Prostate gland (tissue), 2 donors: ENCODE measurements at regions not wholly inside any gene's neighbourhood (a gene's known extent, or its start where the extent isn't known, plus 50 kb on each side); places are given as distances from the start of the nearest gene placed in this dataset.

Experiments
- DNase-seq: peaks from one replicate; pipeline ENCODE4 v3.0.0-alpha.2; 2019; ENCODE audit warnings: low spot score
- H3K27ac ChIP-seq, 2 donors: fragments of 200-600 bp; sonication (generic); 2 replicates each; pipeline ENCODE4 v1.5.1; 2017 to 2019
- H3K27me3 ChIP-seq: fragments of 200-600 bp; sonication (generic); replicated peaks from 2 replicates; pipeline ENCODE4 v1.5.1; 2019; ENCODE audit not compliant: insufficient read depth
- H3K36me3 ChIP-seq, 2 donors: fragments of 200-600 bp; sonication (generic); 1 replicate in 1 of 2; 2 replicates in 1 of 2; pipeline versions ENCODE4 v1.5.1 to v1.8.1; 2017 to 2019
- H3K4me1 ChIP-seq: fragments of 200-600 bp; sonication (generic); replicated peaks from 2 replicates; pipeline ENCODE4 v1.5.1; 2019
- H3K4me3 ChIP-seq, 2 donors: fragments of 200-600 bp; sonication (generic); 2 replicates each; pipeline ENCODE4 v1.5.1; 2017 to 2019
- H3K9me3 ChIP-seq: fragments of 200-600 bp; sonication (generic); 2 replicates; pipeline ENCODE4 v1.5.1; 2017
- POLR2A ChIP-seq: fragments of 450-650 bp; IDR thresholded peaks from one replicate; pipeline ENCODE4 v1.6.1; 2016; ENCODE audit warnings: antibody characterized with exemption, mild to moderate bottlenecking
- POLR2AphosphoS5 ChIP-seq: sonication (generic); formaldehyde crosslinking; IDR thresholded peaks from one replicate; pipeline ENCODE4 v1.6.1; 2017; ENCODE audit warnings: antibody characterized with exemption
- WGBS: methylation state at CpG from one replicate; pipeline ENCODE4 v1.1.5; 2018; 5-methylcytosine and 5-hydroxymethylcytosine counted together
- intact Hi-C: fragments of 100-400 bp; cut with DNase I; formaldehyde crosslinking; loops from one replicate; pipeline ENCODE4 v1.14.2; 2022
- TF ChIP-seq, protein P1 (sequence below), 4 experiments: fragments of 200-600 bp in 2 of 4; fragments of 450-650 bp in 2 of 4; sonication (generic) in 2 of 4; IDR thresholded peaks; 1 replicate in 3 of 4; 2 replicates in 1 of 4; pipeline ENCODE4 v1.5.1; 2016 to 2019; ENCODE audit warnings: antibody characterized with exemption in 4 of 4, mild to moderate bottlenecking in 2 of 4, moderate library complexity in 2 of 4

DNA sequence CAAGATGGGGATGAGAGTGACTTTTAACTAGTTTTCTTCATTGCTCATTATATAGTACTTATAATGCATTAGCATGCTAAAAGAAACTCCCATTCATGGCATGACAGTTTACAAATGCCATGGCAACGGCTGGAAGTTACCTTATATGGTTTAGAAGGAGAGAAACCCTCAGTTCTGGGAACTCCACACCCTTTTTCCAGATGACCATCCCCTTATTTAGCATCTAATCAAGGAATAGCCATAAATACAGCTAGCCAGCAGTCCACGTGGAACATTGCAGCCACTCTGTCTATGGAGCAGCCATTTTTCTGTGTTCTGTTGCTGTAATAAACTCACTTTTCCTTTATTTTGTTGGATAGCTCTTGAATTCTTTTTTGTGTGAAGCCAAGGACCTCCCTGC is 1137.8 kb downstream of the CDH18 start:
- intact Hi-C loops: no loop called here
- no peak for DNase-seq
- no peaks in the 10 kb centered on the region for H3K9me3 ChIP-seq
- no peaks in the 10 kb centered on the region for H3K4me1 ChIP-seq
- H3K27me3 ChIP-seq: no peaks in the 10 kb centered on the region
- H3K4me3 ChIP-seq: no peak overlapping the region
- no peak for TF ChIP-seq POLR2A
- TF ChIP-seq, protein P1, sequence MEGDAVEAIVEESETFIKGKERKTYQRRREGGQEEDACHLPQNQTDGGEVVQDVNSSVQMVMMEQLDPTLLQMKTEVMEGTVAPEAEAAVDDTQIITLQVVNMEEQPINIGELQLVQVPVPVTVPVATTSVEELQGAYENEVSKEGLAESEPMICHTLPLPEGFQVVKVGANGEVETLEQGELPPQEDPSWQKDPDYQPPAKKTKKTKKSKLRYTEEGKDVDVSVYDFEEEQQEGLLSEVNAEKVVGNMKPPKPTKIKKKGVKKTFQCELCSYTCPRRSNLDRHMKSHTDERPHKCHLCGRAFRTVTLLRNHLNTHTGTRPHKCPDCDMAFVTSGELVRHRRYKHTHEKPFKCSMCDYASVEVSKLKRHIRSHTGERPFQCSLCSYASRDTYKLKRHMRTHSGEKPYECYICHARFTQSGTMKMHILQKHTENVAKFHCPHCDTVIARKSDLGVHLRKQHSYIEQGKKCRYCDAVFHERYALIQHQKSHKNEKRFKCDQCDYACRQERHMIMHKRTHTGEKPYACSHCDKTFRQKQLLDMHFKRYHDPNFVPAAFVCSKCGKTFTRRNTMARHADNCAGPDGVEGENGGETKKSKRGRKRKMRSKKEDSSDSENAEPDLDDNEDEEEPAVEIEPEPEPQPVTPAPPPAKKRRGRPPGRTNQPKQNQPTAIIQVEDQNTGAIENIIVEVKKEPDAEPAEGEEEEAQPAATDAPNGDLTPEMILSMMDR (IDR thresholded peaks at IDR 0.05): no peak
- TF ChIP-seq POLR2AphosphoS5: no peak
- H3K36me3 ChIP-seq: no peaks in the 10 kb centered on the region
- 59% methylated on average over 2 of the region's 2 CpGs for WGBS
- no peak overlapping the region for H3K27ac ChIP-seq

GRCh38 chr5:18872978-18873377 is 1115.0 kb downstream of the CDH18 start:
- Histone ChIP-seq H3K27ac (no peak overlapping the region), H3K4me1 (no peaks in the 10 kb centered on the region), H3K9me3 (no peaks in the 10 kb centered on the region), H3K27me3 (no peaks in the 10 kb centered on the region), H3K36me3 (no peaks in the 10 kb centered on the region), H3K4me3 (no peak overlapping the region)
- no peak for DNase-seq
- intact Hi-C loops: no loop called here
- TF ChIP-seq POLR2A (no peak), POLR2AphosphoS5 (no peak)
- TF ChIP-seq, protein P1 (IDR thresholded peaks at IDR 0.05): no peak
- WGBS: 68% methylated on average over 6 of the region's 6 CpGs

GRCh38 chr5:18876565-18876964 is 1111.4 kb downstream of the CDH18 start:
- DNase-seq: no peak
- H3K9me3 ChIP-seq: no peaks in the 10 kb centered on the region
- H3K4me3 ChIP-seq: no peak overlapping the region
- H3K36me3 ChIP-seq: no peaks in the 10 kb centered on the region
- no peak for TF ChIP-seq POLR2AphosphoS5
- no peak for TF ChIP-seq POLR2A
- TF ChIP-seq, protein P1 (IDR thresholded peaks at IDR 0.05): no peak
- no peaks in the 10 kb centered on the region for H3K4me1 ChIP-seq
- intact Hi-C loops: no loop called here
- no peak overlapping the region for H3K27ac ChIP-seq
- H3K27me3 ChIP-seq: no peaks in the 10 kb centered on the region
- WGBS: 85% methylated on average over 1 of the region's 1 CpG

- Histone ChIP-seq H3K4me1 (no peaks in the 10 kb centered on the region), H3K36me3 (no peaks in the 10 kb centered on the region), H3K4me3 (no peak overlapping the region), H3K9me3 (no peaks in the 10 kb centered on the region), H3K27ac (no peak overlapping the region), H3K27me3 (no peaks in the 10 kb centered on the region)
- intact Hi-C loops: no loop called here
- WGBS: 100% methylated on average over 1 of the region's 1 CpG
- TF ChIP-seq POLR2AphosphoS5: no peak
- TF ChIP-seq, protein P1 (IDR thresholded peaks at IDR 0.05): no peak
- TF ChIP-seq POLR2A: no peak
- no peak for DNase-seq
These were observed 1106.4 kb downstream of the CDH18 start for GRCh38 chr5:18881615-18882014.

GRCh38 chr5:18882154-18882553 is 1105.8 kb downstream of the CDH18 start:
- no peak for DNase-seq
- TF ChIP-seq POLR2A: no peak
- TF ChIP-seq, protein P1 (IDR thresholded peaks at IDR 0.05): no peak
- no peak for TF ChIP-seq POLR2AphosphoS5
- Histone ChIP-seq H3K27me3 (no peaks in the 10 kb centered on the region), H3K9me3 (no peaks in the 10 kb centered on the region), H3K27ac (no peak overlapping the region), H3K36me3 (no peaks in the 10 kb centered on the region), H3K4me3 (no peak overlapping the region), H3K4me1 (no peaks in the 10 kb centered on the region)
- WGBS: 40% methylated on average over 3 of the region's 3 CpGs
- intact Hi-C loops: no loop called here
